HG03135 (cell line): ENCODE measurements at regions not wholly inside any gene's neighbourhood (a gene's known extent, or its start where the extent isn't known, plus 50 kb on each side); places are given as distances from the start of the nearest gene placed in this dataset.

Experiments used
- ATAC-seq: cut with Tn5 transposase; IDR thresholded peaks from one replicate; pipeline ENCODE4 v1.9.1; 2021; ENCODE audit warnings: mild to moderate bottlenecking, moderate library complexity; ENCODE audit not compliant: unreplicated experiment

GRCh38 chr21:21715266-21715969, 717.2 kb downstream of the NCAM2 start:
- ATAC-seq = no peak

GRCh38 chr21:21722731-21723130, 724.5 kb downstream of the NCAM2 start:
- ATAC-seq = no peak

- no peak for ATAC-seq
These were observed 732.3 kb downstream of the NCAM2 start for GRCh38 chr21:21730512-21730911.

- ATAC-seq = no peak
These were observed 733.4 kb downstream of the NCAM2 start for GRCh38 chr21:21731626-21732025.

GRCh38 chr21:21734088-21734487, 735.9 kb downstream of the NCAM2 start:
- no peak for ATAC-seq

GRCh38 chr21:21737186-21737585, 739.0 kb downstream of the NCAM2 start:
- ATAC-seq = no peak

GRCh38 chr21:21740207-21740606, 742.0 kb downstream of the NCAM2 start:
- no peak for ATAC-seq

- no peak for ATAC-seq
These were observed 752.1 kb downstream of the NCAM2 start for GRCh38 chr21:21750124-21750825.

GRCh38 chr21:21751286-21751685, 753.1 kb downstream of the NCAM2 start:
- no peak for ATAC-seq

GRCh38 chr21:21762855-21763254, 764.6 kb downstream of the NCAM2 start:
- ATAC-seq = no peak

- ATAC-seq = no peak
These were observed 766.1 kb downstream of the NCAM2 start for GRCh38 chr21:21764281-21764680.

- ATAC-seq = no peak
These were observed 769.1 kb downstream of the NCAM2 start for GRCh38 chr21:21767276-21767675.

GRCh38 chr21:21788591-21788990, 790.4 kb downstream of the NCAM2 start:
- no peak for ATAC-seq

- no peak for ATAC-seq
These were observed 803.7 kb downstream of the NCAM2 start for GRCh38 chr21:21801921-21802320.

- no peak for ATAC-seq
These were observed 808.7 kb downstream of the NCAM2 start for GRCh38 chr21:21806711-21807597.

- no peak for ATAC-seq
These were observed 809.3 kb downstream of the NCAM2 start for GRCh38 chr21:21807598-21807903.

- ATAC-seq = no peak
These were observed 815.1 kb downstream of the NCAM2 start for GRCh38 chr21:21813289-21813688.

- no peak for ATAC-seq
These were observed 815.7 kb downstream of the NCAM2 start for GRCh38 chr21:21813934-21814333.

GRCh38 chr21:21816778-21817177, 818.6 kb downstream of the NCAM2 start:
- no peak for ATAC-seq

- no peak for ATAC-seq
These were observed 820.7 kb downstream of the NCAM2 start for GRCh38 chr21:21818898-21819297.

- no peak for ATAC-seq
These were observed 829.9 kb downstream of the NCAM2 start for GRCh38 chr21:21828130-21828529.

GRCh38 chr21:21831036-21831435, 832.8 kb downstream of the NCAM2 start:
- ATAC-seq = no peak
